ENCODE measurements at regions not wholly inside any gene's neighbourhood (a gene's known extent, or its start where the extent isn't known, plus 50 kb on each side); places are given as distances from the start of the nearest gene placed in this dataset.

DNA sequence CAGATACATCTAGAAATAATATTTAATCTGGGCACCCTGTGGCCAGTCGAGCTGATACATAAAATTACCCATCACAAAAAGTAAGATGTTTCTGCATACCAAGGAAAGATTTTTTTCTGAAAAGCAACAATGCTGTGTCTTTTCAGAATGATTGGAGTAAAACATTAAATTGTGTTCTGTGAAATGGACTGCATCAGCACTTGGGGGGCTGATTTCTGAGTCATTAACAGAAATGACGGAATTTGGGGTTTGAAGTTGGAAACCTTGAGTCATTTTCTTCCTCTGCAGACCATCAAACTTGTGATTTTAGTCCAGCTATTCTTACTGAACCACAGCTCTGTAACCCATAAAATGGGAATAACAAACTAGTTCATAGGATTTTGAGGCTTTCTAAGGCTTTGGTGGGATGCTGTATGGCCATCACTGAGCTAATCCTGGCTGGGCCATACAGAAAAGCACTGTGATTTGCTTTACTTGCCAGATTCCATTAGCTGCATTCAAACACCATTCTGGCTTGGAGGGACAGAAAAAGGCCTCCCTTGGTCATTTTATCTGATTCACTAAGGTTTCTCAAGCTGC, 739.4 kb upstream of the IGFBP3 start:
- no peak for DNase-seq

DNA sequence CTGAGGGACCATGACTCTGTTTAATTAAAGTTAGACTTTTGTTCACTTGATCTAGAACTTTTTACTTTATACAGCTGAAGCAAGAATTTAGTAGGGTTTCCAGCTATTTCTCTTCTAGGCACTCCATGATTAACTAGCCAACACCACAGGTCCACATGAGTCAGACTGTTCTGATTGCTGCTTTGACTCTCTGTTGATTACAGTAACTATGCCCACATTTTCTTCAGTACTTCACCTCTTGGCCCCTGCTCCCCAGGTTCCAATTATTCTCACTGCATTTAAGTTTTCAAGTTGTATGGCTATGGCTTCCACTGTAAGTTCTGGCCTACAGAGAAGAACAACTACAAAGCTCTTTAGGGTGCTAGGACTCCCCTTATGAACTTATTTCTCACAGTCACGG, 737.2 kb upstream of the IGFBP3 start:
- DNase-seq, result no peak

GRCh38 chr7:46654546-46655443, 733.7 kb upstream of the IGFBP3 start:
- DNase-seq, result no peak

GRCh38 chr7:46653848-46654247, 732.8 kb upstream of the IGFBP3 start:
- no peak for DNase-seq

DNA sequence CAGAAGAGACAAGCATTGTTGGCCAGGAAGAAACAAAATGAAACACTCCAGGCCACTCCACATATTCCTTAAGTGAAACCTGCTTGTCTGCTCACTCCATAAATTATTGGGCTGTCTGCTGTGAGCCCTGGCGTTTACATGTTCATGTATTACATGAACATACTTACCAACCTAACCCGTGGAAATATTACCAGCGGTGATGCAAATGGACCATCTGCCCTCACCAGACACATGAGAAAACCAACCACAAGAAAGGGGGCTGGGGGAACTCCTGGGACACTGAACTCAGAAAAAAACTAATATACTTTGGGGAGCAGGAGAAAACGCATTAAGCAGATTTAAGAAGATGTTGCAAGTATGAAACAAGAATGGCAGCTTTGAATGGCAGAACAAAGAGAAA, 731.2 kb upstream of the IGFBP3 start:
- DNase-seq, result no peak

DNA sequence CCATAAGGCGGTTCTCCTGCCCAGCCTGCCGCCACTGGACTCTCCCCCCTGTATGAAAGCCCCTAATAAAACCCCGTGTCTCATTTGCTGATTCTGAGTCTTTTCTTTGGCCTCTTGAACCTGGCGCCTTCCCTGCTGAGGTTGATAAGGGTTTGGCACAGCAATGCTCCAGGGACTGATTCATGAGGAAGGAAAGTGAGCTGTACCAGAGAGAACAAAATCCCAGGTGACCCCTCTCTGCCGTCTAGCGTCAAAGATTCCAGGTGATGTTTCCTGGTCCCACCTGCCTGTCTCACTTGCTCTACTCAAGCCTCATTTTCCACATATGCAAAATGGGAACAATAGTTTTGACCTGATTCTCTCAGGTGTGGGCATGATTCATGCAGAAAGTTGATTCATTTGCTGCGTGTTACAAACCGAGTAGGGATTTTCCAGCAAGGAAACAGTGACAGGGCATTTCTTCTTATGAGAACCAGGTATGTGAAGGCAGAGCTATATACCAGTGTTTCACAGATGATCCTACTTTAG, 730.6 kb upstream of the IGFBP3 start:
- DNase-seq, result no peak

DNA sequence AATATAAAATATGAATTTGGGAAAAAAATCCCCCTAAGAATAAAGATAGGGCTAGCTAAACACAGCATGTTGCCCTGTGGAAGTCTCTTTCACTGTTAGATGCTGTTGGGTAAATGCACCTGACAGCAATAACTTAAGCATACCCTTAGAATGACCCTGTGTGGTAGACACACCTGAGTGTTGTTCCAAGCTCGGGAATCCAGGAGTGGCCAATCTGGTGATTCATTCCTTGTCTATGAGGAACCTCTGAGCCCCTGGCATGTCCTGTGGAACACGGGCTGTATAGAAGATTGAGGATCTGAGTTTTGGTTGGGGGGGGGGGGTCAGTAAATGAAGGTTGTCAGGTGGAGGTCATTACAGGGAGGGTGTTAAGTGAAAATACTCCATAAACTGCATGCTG, 730.0 kb upstream of the IGFBP3 start:
- no peak for DNase-seq

GRCh38 chr7:46649876-46650275, 728.8 kb upstream of the IGFBP3 start:
- DNase-seq, result no peak

GRCh38 chr7:46637793-46638735, 717.0 kb upstream of the IGFBP3 start:
- no peak for DNase-seq

GRCh38 chr7:46636022-46636421, 715.0 kb upstream of the IGFBP3 start:
- DNase-seq, result no peak

GRCh38 chr7:46633630-46634240, 712.7 kb upstream of the IGFBP3 start:
- peak; percentile 36 for DNase-seq

DNA sequence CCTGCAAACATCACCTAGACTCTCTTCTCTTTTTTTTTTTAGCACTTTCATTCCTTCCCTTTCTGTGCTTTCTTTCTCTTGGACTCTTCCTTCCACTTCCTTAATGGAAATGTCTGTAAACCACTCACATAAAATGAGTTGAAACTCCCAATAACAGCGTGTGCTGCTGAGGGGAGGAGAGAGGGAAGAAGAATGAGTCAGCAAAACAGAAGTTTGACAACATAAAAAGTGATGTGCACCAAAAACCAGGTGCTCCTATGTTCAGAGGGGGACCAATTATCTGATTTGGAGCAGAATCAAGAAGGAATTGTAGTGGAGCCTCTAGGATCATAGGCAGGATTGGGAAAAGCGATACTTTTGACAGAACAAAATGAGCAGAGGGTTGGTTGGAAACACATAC, 712.1 kb upstream of the IGFBP3 start:
- DNase-seq, result no peak

- DNase-seq, result no peak
Measured at GRCh38 chr7:46630031-46630430, 709.0 kb upstream of the IGFBP3 start.

- DNase-seq, result no peak
Measured at GRCh38 chr7:46628389-46628788, 707.3 kb upstream of the IGFBP3 start.

DNA sequence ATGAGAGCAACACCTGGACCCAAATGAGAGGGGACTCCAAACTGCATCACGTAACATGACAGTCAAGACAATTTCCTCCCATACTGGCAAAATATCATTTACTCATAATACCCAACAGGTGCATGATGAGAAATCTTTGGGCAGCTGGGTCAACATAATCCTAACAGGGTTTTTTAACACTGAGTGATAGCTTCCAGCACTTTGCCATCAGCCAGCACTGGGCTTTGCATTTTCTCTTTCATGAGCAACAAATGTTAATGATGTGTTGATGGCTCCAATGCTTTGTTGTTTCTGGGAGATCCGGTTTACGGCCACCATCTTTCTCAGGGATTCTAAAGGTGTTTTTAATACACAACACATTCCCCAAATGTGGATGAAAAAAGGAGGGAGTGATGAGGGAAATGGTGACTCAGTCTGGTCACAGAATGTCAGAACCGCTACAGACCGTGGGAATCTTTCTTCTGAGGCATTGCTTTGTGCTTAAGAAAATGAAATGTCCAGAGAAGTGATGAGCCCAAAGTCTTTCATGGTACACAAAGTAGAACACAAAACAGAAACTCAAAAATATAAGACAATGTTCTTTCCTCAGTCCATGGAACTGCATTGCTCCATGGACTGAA, 705.7 kb upstream of the IGFBP3 start:
- peak; percentile 14 for DNase-seq

- DNase-seq, result no peak
Measured at GRCh38 chr7:46626261-46626660, 705.2 kb upstream of the IGFBP3 start.

- no peak for DNase-seq
Measured at GRCh38 chr7:46625032-46625431, 704.0 kb upstream of the IGFBP3 start.

- DNase-seq, result no peak
Measured at GRCh38 chr7:46622251-46622650, 701.2 kb upstream of the IGFBP3 start.

DNA sequence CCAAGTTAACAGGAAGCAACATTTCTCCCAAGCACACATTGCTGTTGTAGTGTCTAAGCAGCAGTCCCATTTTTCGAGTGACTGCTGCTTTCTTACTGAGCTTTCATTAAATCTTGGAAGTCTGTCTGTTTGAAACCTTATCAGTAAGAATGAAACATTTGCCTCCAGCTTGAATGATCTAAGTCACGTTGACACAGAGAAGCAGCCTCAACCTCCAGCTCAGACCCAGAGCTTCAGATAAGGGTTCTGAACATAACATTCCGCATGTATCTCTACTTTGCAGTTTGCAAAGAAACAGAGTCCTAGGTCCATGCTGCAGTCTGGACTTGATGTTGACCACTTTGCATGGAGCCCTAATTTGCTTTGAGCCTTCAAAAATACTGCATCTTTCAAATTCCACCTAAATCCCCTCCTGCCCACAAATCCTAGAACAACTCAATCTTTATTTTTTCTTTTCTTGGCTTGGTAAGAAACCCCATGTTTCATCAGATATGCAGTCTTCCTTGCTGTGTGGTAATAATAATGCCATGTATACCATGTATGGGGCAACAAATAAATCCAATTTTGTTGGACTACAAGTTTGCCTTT, 698.7 kb upstream of the IGFBP3 start:
- DNase-seq, result no peak

DNA sequence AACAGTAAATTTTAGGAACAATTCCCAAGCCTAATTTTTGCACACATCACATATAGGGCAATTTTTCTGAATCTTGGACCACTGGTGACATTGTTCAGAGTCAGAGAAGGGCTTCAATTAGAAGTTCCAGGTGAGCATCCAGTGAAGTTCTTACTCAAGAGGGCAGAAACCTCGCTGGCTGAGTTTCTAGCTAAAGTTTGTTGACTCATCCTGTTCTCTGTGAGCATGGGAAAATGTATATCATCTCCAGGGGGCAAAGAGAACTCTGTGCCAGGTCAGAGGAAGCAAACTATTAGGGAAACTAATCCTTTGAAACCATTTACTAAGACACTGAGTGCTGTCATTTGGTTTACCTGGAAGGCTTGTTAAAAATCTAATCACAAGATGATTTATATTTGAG, 695.6 kb upstream of the IGFBP3 start:
- DNase-seq, result no peak

- no peak for DNase-seq
Measured at GRCh38 chr7:46613551-46613950, 692.5 kb upstream of the IGFBP3 start.

DNA sequence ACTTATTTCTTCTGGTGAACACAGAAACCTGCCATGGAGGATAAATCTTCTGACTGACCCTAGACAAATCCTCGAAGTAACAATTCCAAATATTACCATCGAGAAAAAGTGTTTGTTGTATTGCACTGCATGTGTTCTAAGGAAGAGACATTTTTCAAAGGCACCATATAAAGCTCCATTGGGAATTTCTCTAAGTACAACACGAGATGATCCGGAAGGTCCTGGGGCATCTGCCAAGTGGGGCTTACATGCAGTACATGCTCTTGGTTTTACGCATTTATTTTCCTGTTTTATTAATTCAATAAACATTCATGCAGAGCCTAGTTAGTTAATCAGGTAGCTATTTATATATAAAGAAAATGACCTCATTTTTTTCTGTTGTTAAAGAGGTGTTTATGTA, 692.0 kb upstream of the IGFBP3 start:
- DNase-seq, result no peak

All from NCI-H1105 treated with DMSO at 0.1 percent for 48 hours (cell line).